GM12892 (cell line): ENCODE measurements at regions not wholly inside any gene's neighbourhood (a gene's known extent, or its start where the extent isn't known, plus 50 kb on each side); places are given as distances from the start of the nearest gene placed in this dataset.

ENCODE experiments used
- POLR2A ChIP-seq: IDR thresholded peaks from 2 replicates; pipeline ENCODE4 v1.6.1; 2011; ENCODE audit warnings: low read depth, low read length, control low read depth
- TAF1 ChIP-seq: IDR thresholded peaks from 2 replicates; pipeline ENCODE4 v1.6.1; 2011; ENCODE audit warnings: low read depth, mild to moderate bottlenecking, control low read depth, low read length, borderline replicate concordance

DNA sequence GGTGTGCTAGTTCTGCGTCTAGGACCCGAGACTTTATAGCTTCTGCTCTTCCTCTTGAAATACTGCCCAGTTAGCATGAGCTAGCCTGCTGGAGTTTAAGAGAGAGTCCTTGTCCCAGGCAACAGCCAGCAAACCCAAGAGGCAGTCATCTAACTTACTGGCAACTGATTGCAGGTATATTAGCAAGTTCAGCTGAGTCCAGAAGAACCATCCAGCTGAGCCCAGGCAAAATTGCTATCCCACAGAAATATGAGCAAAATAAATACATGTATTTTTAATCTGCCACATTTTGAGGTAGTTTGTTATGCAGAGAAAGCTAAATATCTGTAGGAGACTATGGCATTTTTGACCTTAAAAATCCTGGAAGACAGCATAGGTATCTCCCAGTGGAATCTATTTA lies 174.4 kb upstream of the CMC1 start:
- TF ChIP-seq POLR2A (no peak), TAF1 (no peak)
